IMR-90 (cell line): ENCODE measurements at regions not wholly inside any gene's neighbourhood (a gene's known extent, or its start where the extent isn't known, plus 50 kb on each side); places are given as distances from the start of the nearest gene placed in this dataset.

Source experiments
- ATAC-seq: fragments of 200-7000 bp; cut with Tn5 transposase; 2 replicates; pipeline ENCODE4 v1.9.1; 2020; ENCODE audit warnings: low read depth, mild to moderate bottlenecking, moderate library complexity
- BruUV-seq: library from RNA; stranded (reverse); fragments of 400-500 nt; replicated peaks from 2 replicates; lab custom pipeline; 2021; lab: Mats Ljungman, UMichigan
- CTCF ChIA-PET: fragments of 300-600 bp; formaldehyde crosslinking; extraction: SDS; loops from one replicate; lab custom pipeline; 2021; ENCODE audit warnings: antibody characterized with exemption; lab: Yijun Ruan, JAX
- POLR2A ChIA-PET: fragments of 300-600 bp; sonication (Branson Sonifier 250); formaldehyde crosslinking; loops from one replicate; lab custom pipeline; 2022; ENCODE audit warnings: antibody characterized with exemption; ENCODE audit not compliant: unreplicated experiment; lab: Charles Lee
- DNase-seq: peaks from one replicate; pipeline ENCODE4 v3.0.0; 2013
- H2AFZ ChIP-seq: replicated peaks from 2 replicates; pipeline ENCODE3; 2013; ENCODE audit warnings: low read length, mild to moderate bottlenecking; ENCODE audit not compliant: poor library complexity
- H2AK5ac ChIP-seq: 2 replicates; pipeline ENCODE4 v1.6.1; 2013; ENCODE audit warnings: low read depth, low read length, inconsistent platforms
- H2AK9ac ChIP-seq: replicated peaks from 2 replicates; pipeline ENCODE3; 2013; ENCODE audit warnings: mild to moderate bottlenecking, low read depth, low read length, moderate library complexity; ENCODE audit not compliant: poor library complexity
- H2BK120ac ChIP-seq: 2 replicates; pipeline ENCODE4 v1.6.1; 2013; ENCODE audit warnings: low read depth, low read length, inconsistent platforms
- H2BK15ac ChIP-seq: 3 replicates; pipeline ENCODE4 v1.6.1; 2013; ENCODE audit warnings: low read depth, low read length, inconsistent platforms
- H2BK20ac ChIP-seq: 2 replicates; pipeline ENCODE4 v1.6.1; 2013; ENCODE audit warnings: low read depth, mild to moderate bottlenecking, inconsistent platforms, low read length, moderate library complexity
- H2BK5ac ChIP-seq: 2 replicates; pipeline ENCODE4 v1.6.1; 2013; ENCODE audit warnings: mild to moderate bottlenecking, low read depth, low read length, inconsistent platforms; ENCODE audit not compliant: poor library complexity, severe bottlenecking
- H3K14ac ChIP-seq: replicated peaks from 2 replicates; pipeline ENCODE4 v1.6.1; 2013; ENCODE audit warnings: low read depth, low read length, inconsistent platforms
- H3K18ac ChIP-seq: 2 replicates; pipeline ENCODE4 v1.6.1; 2013; ENCODE audit warnings: low read depth, low read length, control low read depth
- H3K23ac ChIP-seq: 2 replicates; pipeline ENCODE4 v1.6.1; 2013; ENCODE audit warnings: low read depth, low read length, inconsistent platforms
- H3K27ac ChIP-seq: 2 replicates; pipeline ENCODE4 v1.5.1; 2013; ENCODE audit warnings: mild to moderate bottlenecking, control low read depth, low read length; ENCODE audit not compliant: insufficient read depth
- H3K27me3 ChIP-seq: 2 replicates; pipeline ENCODE4 v1.6.1; 2013; ENCODE audit warnings: low read length; ENCODE audit not compliant: control insufficient read depth, insufficient read depth
- H3K36me3 ChIP-seq: 2 replicates; pipeline ENCODE4 v1.6.1; 2013; ENCODE audit warnings: low read length, mixed read lengths; ENCODE audit not compliant: control insufficient read depth, insufficient read depth
- H3K4ac ChIP-seq: 2 replicates; pipeline ENCODE4 v1.6.1; 2013; ENCODE audit warnings: low read depth, low read length, inconsistent platforms
- H3K4me1 ChIP-seq: 2 replicates; pipeline ENCODE4 v1.6.1; 2013; ENCODE audit warnings: low read length, mixed read lengths; ENCODE audit not compliant: control insufficient read depth, insufficient read depth
- H3K4me2 ChIP-seq: 2 replicates; pipeline ENCODE4 v1.6.1; 2013; ENCODE audit warnings: low read depth, mild to moderate bottlenecking, control low read depth, low read length, moderate library complexity
- H3K4me3 ChIP-seq: 2 replicates; pipeline ENCODE4 v1.5.1; 2013; ENCODE audit warnings: low read depth, mild to moderate bottlenecking, control low read depth, low read length, moderate library complexity; ENCODE audit not compliant: insufficient read depth
- H3K56ac ChIP-seq: 2 replicates; pipeline ENCODE4 v1.6.1; 2013; ENCODE audit warnings: low read length, inconsistent platforms; ENCODE audit not compliant: insufficient read depth; ENCODE audit errors: extremely low read depth
- H3K79me1 ChIP-seq, 2 experiments: 2 replicates each; pipeline ENCODE4 v1.6.1; 2013; ENCODE audit warnings: low read length in 2 of 2, inconsistent platforms in 1 of 2, low read depth in 1 of 2
- H3K9ac ChIP-seq: 2 replicates; pipeline ENCODE4 v1.6.1; 2013; ENCODE audit warnings: low read depth, low read length, control low read depth
- H3K9me1 ChIP-seq: 2 replicates; pipeline ENCODE4 v1.6.1; 2013; ENCODE audit warnings: low read length, inconsistent platforms; ENCODE audit not compliant: insufficient read depth
- H3K9me3 ChIP-seq: 2 replicates; pipeline ENCODE4 v1.6.1; 2013; ENCODE audit warnings: low read length; ENCODE audit not compliant: control insufficient read depth, insufficient read depth
- H4K20me1 ChIP-seq: 2 replicates; pipeline ENCODE4 v1.6.1; 2013; ENCODE audit warnings: low read length, inconsistent platforms; ENCODE audit not compliant: insufficient read depth
- H4K5ac ChIP-seq: 2 replicates; pipeline ENCODE4 v1.6.1; 2013; ENCODE audit warnings: mild to moderate bottlenecking, low read depth, low read length, control low read depth
- H4K8ac ChIP-seq, 2 experiments: 2 replicates each; pipeline ENCODE4 v1.6.1; 2013; ENCODE audit warnings: low read depth in 2 of 2, low read length in 2 of 2, control low read depth in 1 of 2, inconsistent platforms in 1 of 2
- H4K91ac ChIP-seq: 2 replicates; pipeline ENCODE4 v1.6.1; 2013; ENCODE audit warnings: low read depth, low read length, inconsistent platforms; ENCODE audit not compliant: insufficient read depth
- RCOR1 ChIP-seq: IDR thresholded peaks from 2 replicates; pipeline ENCODE4 v1.6.1; 2012; ENCODE audit warnings: mild to moderate bottlenecking, low read length, improper control_type of control experiment; ENCODE audit not compliant: insufficient replicate concordance
- WGBS, 2 experiments: methylation state at CpG; one replicate each; pipeline versions ENCODE4 v1.1.5 to v1.1.7; 2013; ENCODE audit warnings: missing lambda C conversion rate in 2 of 2; ENCODE audit not compliant: insufficient read length in 1 of 2; ENCODE audit errors: extremely low coverage in 2 of 2; 5-methylcytosine and 5-hydroxymethylcytosine counted together
- dilution Hi-C: fragments of 300-500 bp; cut with HindIII; formaldehyde crosslinking; loops from one replicate; pipeline ENCODE4 v1.14.3; 2018; ENCODE audit warnings: low sequenced_read_pairs; ENCODE audit not compliant: unreplicated experiment
- in situ Hi-C: fragments of 300-500 bp; cut with MboI; formaldehyde crosslinking; loops from 3 replicates; pipeline ENCODE4 v1.14.3; 2019; ENCODE audit warnings: low sequenced_read_pairs, inconsistent platforms, mixed read lengths
- intact Hi-C: fragments of 100-400 bp; cut with micrococcal nuclease; formaldehyde crosslinking; loops from 2 replicates; pipeline ENCODE4 v1.10.0; 2022

- no peak overlapping the region for H2BK20ac ChIP-seq
- no peaks in the 10 kb centered on the region; the same call in 1 of the 2 replicates for H3K4me1 ChIP-seq
- in situ Hi-C loops (loop anchor here (25.0 kb wide), 1 partner anchor 795 kb away; no protein-coding TSS in a partner anchor), intact Hi-C loops (no loop called here), dilution Hi-C loops (no loop called here)
- DNase-seq (no peak), ATAC-seq (no peak)
- ChIA-PET POLR2A (no interaction called here), CTCF (no interaction called here)
- no peak overlapping the region for H3K4ac ChIP-seq
- no TSS peak for BruUV-seq
- H2BK5ac ChIP-seq, result no peak overlapping the region
- no peak overlapping the region for H3K14ac ChIP-seq
- H3K4me3 ChIP-seq, result no peak overlapping the region
- no peak overlapping the region for H3K56ac ChIP-seq
- no peak overlapping the region for H3K27ac ChIP-seq
- H3K4me2 ChIP-seq, result no peak overlapping the region
- H3K36me3 ChIP-seq, result no peaks in the 10 kb centered on the region
- no peaks in the 10 kb centered on the region for H4K20me1 ChIP-seq
- H2AK5ac ChIP-seq, result no peak overlapping the region
- H3K27me3 ChIP-seq, result peaks cover 9% of the 10 kb centered on the region; the same call in 1 of the 2 replicates
- H3K23ac ChIP-seq, result no peak overlapping the region
- no peak overlapping the region for H2BK15ac ChIP-seq
- H2BK120ac ChIP-seq, result no peak overlapping the region
- no peak for TF ChIP-seq RCOR1
- H2AK9ac ChIP-seq, result no peak overlapping the region
- no peaks in the 10 kb centered on the region for H3K79me1 ChIP-seq
- H3K18ac ChIP-seq, result no peak overlapping the region
- H4K8ac ChIP-seq, result no peak overlapping the region
- no peaks in the 10 kb centered on the region for H3K9me3 ChIP-seq
- no peak overlapping the region for H3K9ac ChIP-seq
- no peaks in the 10 kb centered on the region for H3K9me1 ChIP-seq
- H2AFZ ChIP-seq, result no peak overlapping the region
- no peak overlapping the region for H4K91ac ChIP-seq
- WGBS, 2 experiments, result no CpG with 5 or more reads among the region's 2 CpGs
- H4K5ac ChIP-seq, result no peak overlapping the region
Measured at GRCh38 chr10:44067432-44067831, 317.5 kb downstream of the CXCL12 start.
